ENCODE measurements at regions not wholly inside any gene's neighbourhood (a gene's known extent, or its start where the extent isn't known, plus 50 kb on each side); places are given as distances from the start of the nearest gene placed in this dataset.

DNA sequence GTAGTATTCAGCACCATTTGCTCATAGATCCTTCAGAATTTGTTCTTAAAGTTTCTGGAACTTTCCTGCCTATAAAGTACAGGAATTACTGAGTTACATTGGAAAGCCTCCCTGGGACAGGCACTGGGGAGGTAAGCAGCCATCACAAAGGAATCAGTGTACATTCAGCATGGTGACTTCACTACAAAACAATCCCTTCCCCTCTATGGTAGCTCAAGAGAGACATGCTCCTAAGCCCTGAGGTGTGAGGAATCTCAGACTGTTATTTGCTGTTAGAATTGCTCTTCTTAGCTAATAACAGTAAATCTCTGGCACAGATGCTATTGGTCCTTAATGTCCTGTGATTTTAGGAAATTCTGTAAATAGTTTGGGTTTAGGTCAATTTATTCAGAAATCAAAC is 1898.0 kb upstream of the PCDH7 start:
- TF ChIP-seq, protein P1, sequence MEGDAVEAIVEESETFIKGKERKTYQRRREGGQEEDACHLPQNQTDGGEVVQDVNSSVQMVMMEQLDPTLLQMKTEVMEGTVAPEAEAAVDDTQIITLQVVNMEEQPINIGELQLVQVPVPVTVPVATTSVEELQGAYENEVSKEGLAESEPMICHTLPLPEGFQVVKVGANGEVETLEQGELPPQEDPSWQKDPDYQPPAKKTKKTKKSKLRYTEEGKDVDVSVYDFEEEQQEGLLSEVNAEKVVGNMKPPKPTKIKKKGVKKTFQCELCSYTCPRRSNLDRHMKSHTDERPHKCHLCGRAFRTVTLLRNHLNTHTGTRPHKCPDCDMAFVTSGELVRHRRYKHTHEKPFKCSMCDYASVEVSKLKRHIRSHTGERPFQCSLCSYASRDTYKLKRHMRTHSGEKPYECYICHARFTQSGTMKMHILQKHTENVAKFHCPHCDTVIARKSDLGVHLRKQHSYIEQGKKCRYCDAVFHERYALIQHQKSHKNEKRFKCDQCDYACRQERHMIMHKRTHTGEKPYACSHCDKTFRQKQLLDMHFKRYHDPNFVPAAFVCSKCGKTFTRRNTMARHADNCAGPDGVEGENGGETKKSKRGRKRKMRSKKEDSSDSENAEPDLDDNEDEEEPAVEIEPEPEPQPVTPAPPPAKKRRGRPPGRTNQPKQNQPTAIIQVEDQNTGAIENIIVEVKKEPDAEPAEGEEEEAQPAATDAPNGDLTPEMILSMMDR (IDR thresholded peaks at IDR 0.05), result no peak
- TF ChIP-seq POLR2A (IDR thresholded peaks at IDR 0.05), result no peak

Measured in lower leg skin (tissue), 3 donors.